HG03342 (cell line): ENCODE measurements at regions not wholly inside any gene's neighbourhood (a gene's known extent, or its start where the extent isn't known, plus 50 kb on each side); places are given as distances from the start of the nearest gene placed in this dataset.

ENCODE experiments used
- ATAC-seq: cut with Tn5 transposase; IDR thresholded peaks from one replicate; pipeline ENCODE4 v1.9.1; 2021; ENCODE audit warnings: mild to moderate bottlenecking, moderate library complexity; ENCODE audit not compliant: unreplicated experiment

DNA sequence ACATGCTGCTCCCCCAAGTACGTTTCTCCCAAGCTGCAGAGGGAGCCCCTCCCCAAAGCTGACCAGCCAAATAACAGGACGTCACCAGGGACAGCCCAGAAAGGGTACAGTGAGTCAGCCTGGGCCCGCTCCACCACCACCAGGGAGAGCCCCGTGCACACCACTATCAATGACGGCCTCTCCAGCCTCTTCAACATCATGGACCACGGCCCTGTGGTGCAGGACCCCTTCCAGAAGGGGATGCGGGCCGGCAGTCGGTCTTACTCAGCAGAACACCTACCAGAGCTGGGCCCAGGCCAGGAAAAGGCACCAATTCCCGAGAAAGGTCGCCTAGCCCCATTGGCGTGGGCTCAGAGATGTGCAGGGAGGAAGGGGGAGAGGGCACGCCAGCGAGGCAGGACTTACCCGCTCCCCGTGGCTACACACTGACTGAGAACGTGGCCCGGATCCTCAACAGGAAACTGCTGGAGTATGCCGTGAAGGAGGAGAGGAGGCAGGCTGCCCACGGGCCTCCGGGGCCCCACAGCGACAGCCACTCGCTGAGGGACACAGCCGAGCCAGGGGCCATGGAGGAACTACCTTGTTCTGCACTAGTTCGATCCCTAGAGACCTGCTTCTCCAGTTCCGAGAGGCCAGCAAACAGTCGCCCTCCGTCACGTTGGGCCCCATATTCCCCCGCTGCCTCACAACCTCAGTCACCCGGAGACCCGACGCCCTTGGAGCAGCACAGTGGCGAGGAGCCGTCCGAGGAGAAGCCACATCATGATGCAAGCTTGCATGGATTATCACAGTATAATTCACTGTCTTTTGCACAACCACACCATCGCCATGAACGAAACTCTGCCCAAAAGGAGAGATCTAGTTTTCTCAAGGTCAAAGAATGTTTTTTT, 815.9 kb upstream of the KLHL1 start:
- ATAC-seq, result no peak

- no peak for ATAC-seq
These were observed 803.0 kb upstream of the KLHL1 start for GRCh38 chr13:70911286-70911685.

GRCh38 chr13:70908795-70909194, 800.5 kb upstream of the KLHL1 start:
- no peak for ATAC-seq

DNA sequence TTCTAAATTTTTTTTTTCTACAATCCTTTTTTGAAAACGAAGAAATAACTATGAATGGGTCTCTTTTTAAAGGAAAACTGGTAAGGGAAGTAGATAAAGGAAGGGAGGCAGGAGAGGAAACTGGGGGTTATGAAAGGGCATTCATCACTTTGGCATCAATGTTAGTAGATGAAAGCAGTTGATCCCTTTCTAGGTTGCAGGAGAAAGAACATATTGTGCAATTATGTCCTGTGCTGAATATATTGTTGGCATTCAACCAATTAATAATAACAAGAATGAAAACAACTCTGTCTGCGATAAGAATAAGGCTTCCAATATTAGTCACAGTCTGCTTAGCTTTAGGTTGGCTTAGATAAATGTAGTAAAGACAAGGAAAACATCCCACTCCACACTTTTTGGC, 796.8 kb upstream of the KLHL1 start:
- ATAC-seq, result no peak

GRCh38 chr13:70896136-70896535, 787.9 kb upstream of the KLHL1 start:
- no peak for ATAC-seq

- no peak for ATAC-seq
These were observed 787.3 kb upstream of the KLHL1 start for GRCh38 chr13:70895599-70895998.

- ATAC-seq, result no peak
These were observed 786.0 kb upstream of the KLHL1 start for GRCh38 chr13:70894258-70894657.

DNA sequence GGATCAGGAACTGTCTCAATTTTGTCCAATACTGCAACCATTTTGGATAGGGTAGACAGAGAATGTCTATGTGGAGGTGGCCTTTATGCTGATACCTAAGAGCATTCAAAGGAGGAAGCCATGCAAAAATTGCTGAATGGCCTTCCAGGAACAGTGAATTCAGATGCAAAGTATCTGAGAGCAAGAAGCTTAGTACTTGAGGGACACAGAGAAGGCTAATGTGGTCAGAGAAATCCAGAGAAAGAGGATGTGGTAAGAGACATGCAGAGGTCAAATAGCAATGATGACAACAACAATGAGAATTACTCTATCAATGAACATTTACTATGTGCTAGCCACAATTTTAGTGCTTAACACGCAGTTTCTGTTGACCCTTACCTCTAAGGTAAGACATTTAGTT, 785.6 kb upstream of the KLHL1 start:
- no peak for ATAC-seq

- no peak for ATAC-seq
These were observed 782.0 kb upstream of the KLHL1 start for GRCh38 chr13:70890289-70890688.

DNA sequence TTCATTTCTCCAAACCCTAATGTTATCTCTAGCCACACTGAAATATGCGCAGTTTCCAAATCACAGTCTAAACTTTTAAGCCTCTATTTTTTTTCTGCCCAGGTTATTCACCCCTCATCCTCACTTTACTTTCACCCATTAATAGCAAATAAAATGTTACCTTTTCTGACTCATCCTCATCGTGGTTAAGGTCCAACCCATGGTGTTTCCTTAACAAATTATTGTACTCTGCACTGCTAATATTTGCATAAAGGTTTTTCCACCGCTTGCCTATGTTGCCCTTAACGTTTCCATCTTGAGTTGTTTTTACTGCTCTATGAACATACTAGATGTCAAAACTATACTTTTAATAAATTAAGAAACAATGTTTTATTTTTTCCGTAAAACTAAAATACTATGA, 780.9 kb upstream of the KLHL1 start:
- ATAC-seq, result no peak

- ATAC-seq, result no peak
These were observed 775.9 kb upstream of the KLHL1 start for GRCh38 chr13:70884196-70884595.

- ATAC-seq, result no peak
These were observed 766.4 kb upstream of the KLHL1 start for GRCh38 chr13:70874636-70875035.

- ATAC-seq, result no peak
These were observed 756.5 kb upstream of the KLHL1 start for GRCh38 chr13:70864731-70865130.

GRCh38 chr13:70856711-70857110, 748.5 kb upstream of the KLHL1 start:
- ATAC-seq, result no peak

GRCh38 chr13:70856025-70856424, 747.8 kb upstream of the KLHL1 start:
- no peak for ATAC-seq

DNA sequence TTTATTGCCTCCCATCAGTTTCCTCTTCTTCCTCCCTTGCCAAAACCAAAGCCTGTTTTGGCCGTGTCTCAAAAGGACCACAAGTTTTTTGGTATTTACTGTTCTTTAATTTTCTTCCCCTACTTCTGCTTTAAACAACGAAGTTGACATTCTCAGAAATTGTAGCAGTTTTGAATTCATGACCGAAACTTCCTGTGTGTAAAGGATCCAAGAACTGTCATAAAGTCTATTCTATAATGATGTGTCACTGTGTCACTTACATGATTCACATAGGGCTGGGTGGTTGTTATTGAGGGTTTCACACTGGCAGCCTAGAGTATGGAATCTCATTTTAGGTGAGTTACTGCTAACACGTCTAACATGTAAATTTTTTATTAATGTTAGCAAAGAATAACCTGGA, 741.0 kb upstream of the KLHL1 start:
- no peak for ATAC-seq

- ATAC-seq, result no peak
These were observed 736.3 kb upstream of the KLHL1 start for GRCh38 chr13:70844391-70845108.

- ATAC-seq, result no peak
These were observed 733.9 kb upstream of the KLHL1 start for GRCh38 chr13:70842062-70842644.

DNA sequence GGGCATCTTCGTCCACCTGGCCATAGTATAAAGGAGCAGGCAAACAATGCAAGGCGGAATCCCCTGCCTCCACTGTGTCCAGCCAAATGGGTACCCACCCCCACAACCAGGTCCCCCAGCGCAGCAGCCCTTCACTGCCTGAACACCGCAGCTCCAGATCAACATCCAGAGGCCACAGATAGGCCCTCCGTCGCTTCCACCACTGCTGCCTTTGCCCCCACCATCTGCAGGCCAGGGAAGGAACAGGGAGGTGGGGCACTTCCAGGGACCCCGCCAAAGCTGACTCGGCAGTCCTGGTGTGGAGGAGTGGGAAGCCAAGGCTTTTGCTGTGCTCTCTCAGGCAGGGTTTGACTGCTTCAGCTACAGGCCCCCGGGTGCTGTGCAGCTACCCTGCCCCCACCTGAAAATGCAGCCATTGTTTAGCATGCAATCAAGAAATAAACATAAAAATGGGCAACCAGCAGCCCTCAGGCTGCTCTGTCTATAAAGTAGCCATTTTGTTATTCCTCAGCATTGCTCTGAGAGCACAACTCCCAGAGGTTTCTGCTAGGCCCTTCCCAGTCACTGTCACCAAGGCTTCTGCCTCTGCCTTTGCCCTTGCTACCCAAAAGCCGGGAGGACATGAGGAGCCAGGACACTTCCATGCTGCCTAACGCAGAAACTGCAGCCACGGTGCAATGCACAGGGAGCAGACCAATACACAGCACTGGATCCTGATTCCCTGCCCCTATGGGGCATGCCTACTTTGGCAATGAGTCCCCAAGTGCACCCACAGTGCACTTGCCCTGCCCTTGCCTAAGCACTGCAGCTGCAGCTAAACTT, 733.2 kb upstream of the KLHL1 start:
- no peak for ATAC-seq

DNA sequence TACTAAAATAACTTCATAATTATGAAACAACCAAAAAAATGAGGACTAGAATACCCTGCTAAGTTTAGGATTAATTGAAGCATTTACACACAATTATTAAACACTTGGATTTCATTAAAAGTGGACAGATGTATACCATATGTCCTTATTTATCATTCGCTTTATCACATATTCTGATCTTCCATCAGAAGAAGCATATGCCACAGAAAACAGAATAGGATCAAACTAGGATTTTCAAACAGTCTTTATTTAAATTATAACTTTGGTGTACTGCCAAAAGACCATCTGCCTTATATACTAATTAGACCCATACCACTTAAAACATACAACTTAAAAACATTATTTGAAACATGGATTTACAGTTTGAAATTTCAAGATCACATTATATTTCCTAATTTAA, 727.1 kb upstream of the KLHL1 start:
- ATAC-seq, result no peak

- ATAC-seq, result no peak
These were observed 721.5 kb upstream of the KLHL1 start for GRCh38 chr13:70829748-70830147.
